ENCODE measurements at regions not wholly inside any gene's neighbourhood (a gene's known extent, or its start where the extent isn't known, plus 50 kb on each side); places are given as distances from the start of the nearest gene placed in this dataset.

- no peak for ATAC-seq
- no peak for DNase-seq
- intact Hi-C loops (cut with DNase I) = no loop called here
These were observed 185.7 kb downstream of the OPA1 start for GRCh38 chr3:193778676-193779075.

- intact Hi-C loops (cut with DNase I) = loop anchor here (1.0 to 10.0 kb wide), 4 partner anchors 225 to 537 kb away; partner anchors contain the start of gene HES1 (in 1 of the 2)
- no peak for DNase-seq
- ATAC-seq = no peak
These were observed 186.9 kb downstream of the OPA1 start for GRCh38 chr3:193779933-193780332.

GRCh38 chr3:193780397-193780796 lies 187.4 kb downstream of the OPA1 start:
- ATAC-seq (no peak), DNase-seq (no peak)
- intact Hi-C loops (cut with DNase I) = loop anchor here (1.0 to 10.0 kb wide), 4 partner anchors 224 to 537 kb away; partner anchors contain the start of gene HES1 (in 1 of the 2)

GRCh38 chr3:193780810-193781478 lies 187.9 kb downstream of the OPA1 start:
- peak; percentile 94 to 96 for ATAC-seq
- intact Hi-C loops (cut with DNase I) = loop anchor here (1.0 to 10.0 kb wide), 4 partner anchors 224 to 536 kb away; partner anchors contain the start of gene HES1 (in 1 of the 2)
- DNase-seq = peak; percentile 82

- ATAC-seq (no peak), DNase-seq (no peak)
- intact Hi-C loops (cut with DNase I) = loop anchor here in 1 of 2 donors (5.0 to 10.0 kb wide), 3 partner anchors 223 to 535 kb away; partner anchors contain the start of gene HES1
These were observed 189.3 kb downstream of the OPA1 start for GRCh38 chr3:193782276-193782647.

- intact Hi-C loops (cut with DNase I) = loop anchor here in 1 of 2 donors (5.0 to 10.0 kb wide), 3 partner anchors 222 to 535 kb away; partner anchors contain the start of gene HES1
- DNase-seq (no peak), ATAC-seq (no peak)
These were observed 189.7 kb downstream of the OPA1 start for GRCh38 chr3:193782747-193783146.

GRCh38 chr3:193783166-193783896 lies 190.3 kb downstream of the OPA1 start:
- intact Hi-C loops (cut with DNase I) = loop anchor here in 1 of 2 donors (5.0 to 10.0 kb wide), 3 partner anchors 221 to 534 kb away; partner anchors contain the start of gene HES1
- DNase-seq (no peak), ATAC-seq (no peak)

- ATAC-seq = no peak
- intact Hi-C loops (cut with DNase I) = loop anchor here (5.0 to 10.0 kb wide), 4 partner anchors 217 to 532 kb away; partner anchors contain the start of gene HES1 (in 1 of the 2)
- DNase-seq = no peak
These were observed 191.8 kb downstream of the OPA1 start for GRCh38 chr3:193784822-193785221.

- DNase-seq = no peak
- intact Hi-C loops (cut with DNase I) = loop anchor here (5.0 to 10.0 kb wide), 2 partner anchors 215 to 217 kb away; no protein-coding TSS in a partner anchor
- no peak for ATAC-seq
These were observed 194.5 kb downstream of the OPA1 start for GRCh38 chr3:193787496-193787870.

- DNase-seq = peak; percentile 67
- intact Hi-C loops (cut with DNase I) = loop anchor here (2.0 to 10.0 kb wide), 3 partner anchors 214 to 348 kb away; partner anchors contain the start of gene HES1 (in 1 of the 2)
- ATAC-seq = peak; percentile 88 to 95
These were observed 195.4 kb downstream of the OPA1 start for GRCh38 chr3:193788189-193788991.

- intact Hi-C loops (cut with DNase I) = loop anchor here (2.0 to 10.0 kb wide), 3 partner anchors 213 to 347 kb away; partner anchors contain the start of gene HES1 (in 1 of the 2)
- ATAC-seq = no peak
- DNase-seq = no peak
These were observed 196.4 kb downstream of the OPA1 start for GRCh38 chr3:193789455-193789854.

- intact Hi-C loops (cut with DNase I) = no loop called here
- DNase-seq = no peak
- no peak for ATAC-seq
These were observed 197.3 kb downstream of the OPA1 start for GRCh38 chr3:193790086-193790990.

- DNase-seq = no peak
- intact Hi-C loops (cut with DNase I) = no loop called here
- ATAC-seq = no peak
These were observed 198.3 kb downstream of the OPA1 start for GRCh38 chr3:193791041-193792032.

- DNase-seq = no peak
- no peak for ATAC-seq
- intact Hi-C loops (cut with DNase I) = no loop called here
These were observed 200.1 kb downstream of the OPA1 start for GRCh38 chr3:193793123-193793522.

GRCh38 chr3:193794002-193794881 lies 201.2 kb downstream of the OPA1 start:
- peak; percentile 47 for DNase-seq
- intact Hi-C loops (cut with DNase I) = no loop called here
- peak in 1 of 2 donors; percentile 59 for ATAC-seq
